Muscle layer of duodenum (tissue), 2 donors: ENCODE measurements at regions not wholly inside any gene's neighbourhood (a gene's known extent, or its start where the extent isn't known, plus 50 kb on each side); places are given as distances from the start of the nearest gene placed in this dataset.

Experiments
- H3K27ac ChIP-seq: one replicate; pipeline ENCODE4 v1.7.0; 2013; ENCODE audit warnings: mild to moderate bottlenecking, low read length
- H3K27me3 ChIP-seq: one replicate; pipeline ENCODE4 v1.7.0; 2013; ENCODE audit warnings: low read depth, mild to moderate bottlenecking, control low read depth, low read length
- H3K36me3 ChIP-seq, 2 donors: one replicate each; pipeline ENCODE4 v1.7.0; 2013; ENCODE audit warnings: low read length in 2 of 2, control low read depth in 1 of 2, mild to moderate bottlenecking in 1 of 2; ENCODE audit not compliant: insufficient read depth in 2 of 2, control insufficient read depth in 1 of 2
- H3K4me1 ChIP-seq, 2 donors: one replicate each; pipeline ENCODE4 v1.7.0; 2013; ENCODE audit warnings: low read length in 2 of 2, mild to moderate bottlenecking in 2 of 2, control low read depth in 1 of 2, moderate library complexity in 1 of 2; ENCODE audit not compliant: insufficient read depth in 2 of 2, control insufficient read depth in 1 of 2
- H3K4me3 ChIP-seq, 2 donors: one replicate each; pipeline ENCODE4 v1.7.0; 2013; ENCODE audit warnings: low read length in 2 of 2, low read depth in 1 of 2, mild to moderate bottlenecking in 1 of 2
- H3K9me3 ChIP-seq, 2 donors: one replicate each; pipeline ENCODE4 v1.7.0; 2013; ENCODE audit warnings: low read length in 2 of 2, control low read depth in 1 of 2, mild to moderate bottlenecking in 1 of 2; ENCODE audit not compliant: control insufficient read depth in 1 of 2
- donor health status: healthy.

DNA sequence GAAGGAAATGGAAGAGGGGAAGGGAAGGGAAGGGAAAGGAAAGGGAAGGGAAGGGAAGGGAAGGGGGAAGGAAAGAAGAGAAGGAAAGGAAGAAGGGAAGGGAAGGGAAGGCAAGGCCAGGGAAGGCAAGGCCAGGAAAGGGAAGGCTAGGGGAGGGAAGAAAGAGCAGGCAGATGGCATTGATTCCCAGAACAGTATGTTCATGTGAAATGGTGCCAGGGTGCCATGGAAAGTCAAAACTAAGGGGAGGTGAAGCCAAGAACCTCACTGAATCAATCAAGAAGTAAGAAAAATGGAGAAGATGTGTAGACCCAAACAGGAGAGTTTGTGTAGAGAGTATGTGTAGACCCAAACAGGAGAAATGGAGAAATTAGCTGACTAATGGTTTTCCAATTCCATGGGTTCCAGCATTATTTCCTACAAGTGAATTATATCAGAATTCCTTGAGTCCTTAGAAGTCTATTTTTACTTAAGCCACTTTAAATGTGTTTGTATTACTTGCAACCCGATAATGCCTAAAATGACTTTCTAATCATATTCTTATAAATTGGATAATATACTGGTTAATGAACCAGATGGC, 367.6 kb downstream of the TXNL1 start:
- H3K27me3 ChIP-seq, result no peaks in the 10 kb centered on the region
- no peak overlapping the region for H3K27ac ChIP-seq

DNA sequence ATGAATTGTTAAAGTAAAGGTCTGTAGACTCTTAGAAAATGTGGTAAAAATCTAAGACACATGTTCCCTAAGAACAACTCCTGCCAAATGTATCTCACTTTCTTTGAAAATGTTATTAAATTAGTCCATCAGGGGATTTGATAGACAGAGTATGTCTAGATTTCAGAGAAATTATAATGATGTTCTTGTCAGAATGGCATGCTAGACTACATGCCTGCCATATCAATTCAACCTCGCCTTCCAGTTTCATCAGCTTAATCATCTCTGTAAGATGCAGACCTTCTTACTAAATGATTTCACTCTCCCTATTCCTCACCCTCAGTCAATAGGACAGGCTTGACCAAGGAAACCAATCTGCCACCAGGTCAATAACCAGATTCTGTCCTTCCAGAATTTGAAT, 368.4 kb downstream of the TXNL1 start:
- Histone ChIP-seq H3K9me3 (no peaks in the 10 kb centered on the region), H3K27me3 (no peaks in the 10 kb centered on the region), H3K4me1 (no peaks in the 10 kb centered on the region), H3K36me3 (no peaks in the 10 kb centered on the region), H3K27ac (no peak overlapping the region), H3K4me3 (no peak overlapping the region)

More for the DNA sequence above, 367.6 kb downstream of the TXNL1 start:
- H3K9me3 ChIP-seq, result no peaks in the 10 kb centered on the region
- H3K4me3 ChIP-seq, result no peak overlapping the region
- no peaks in the 10 kb centered on the region for H3K4me1 ChIP-seq
- no peaks in the 10 kb centered on the region for H3K36me3 ChIP-seq

DNA sequence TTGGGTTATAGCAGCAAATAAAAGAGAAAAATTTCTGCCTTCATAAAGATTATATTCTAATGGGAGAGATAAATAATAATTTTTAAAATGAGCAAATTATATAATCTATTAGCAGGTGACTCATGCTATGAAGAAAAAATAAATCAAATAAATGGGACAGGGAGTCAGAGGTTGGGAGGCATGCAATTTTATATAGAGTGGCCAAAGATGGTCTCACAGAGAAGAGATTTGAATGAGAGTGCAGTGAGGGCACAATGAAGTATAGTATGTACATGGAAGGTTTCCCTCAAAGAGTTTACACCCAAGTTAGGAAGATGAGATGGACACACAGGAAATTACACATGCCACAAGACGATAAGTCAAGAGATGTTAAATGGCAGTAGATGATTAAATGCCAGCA, 369.4 kb downstream of the TXNL1 start:
- H3K9me3 ChIP-seq, result no peaks in the 10 kb centered on the region
- H3K36me3 ChIP-seq, result no peaks in the 10 kb centered on the region
- no peaks in the 10 kb centered on the region for H3K27me3 ChIP-seq
- H3K4me3 ChIP-seq, result no peak overlapping the region
- no peak overlapping the region for H3K27ac ChIP-seq
- H3K4me1 ChIP-seq, result no peaks in the 10 kb centered on the region

DNA sequence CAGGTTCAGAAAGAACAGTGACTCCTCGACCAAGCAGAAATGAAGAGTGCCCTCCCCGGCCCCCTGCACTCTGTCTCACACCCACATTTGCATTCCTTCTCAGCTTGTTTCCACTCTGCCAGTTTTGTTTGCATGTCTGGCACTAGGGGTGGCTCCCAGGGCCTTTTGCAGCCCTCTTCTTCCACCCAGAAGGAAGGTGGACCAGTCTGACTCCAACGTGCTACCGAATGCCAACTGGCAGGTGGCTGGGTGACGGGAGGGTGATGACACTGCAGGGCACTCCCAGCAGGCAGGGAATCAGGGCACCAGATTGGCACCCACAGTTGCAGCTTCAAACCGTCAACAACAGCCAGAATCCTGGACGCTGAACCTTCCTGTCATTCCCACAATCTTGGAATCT, 371.1 kb downstream of the TXNL1 start:
- Histone ChIP-seq H3K36me3 (no peaks in the 10 kb centered on the region), H3K27me3 (no peaks in the 10 kb centered on the region), H3K9me3 (no peaks in the 10 kb centered on the region), H3K4me3 (no peak overlapping the region), H3K27ac (no peak overlapping the region), H3K4me1 (no peaks in the 10 kb centered on the region)

DNA sequence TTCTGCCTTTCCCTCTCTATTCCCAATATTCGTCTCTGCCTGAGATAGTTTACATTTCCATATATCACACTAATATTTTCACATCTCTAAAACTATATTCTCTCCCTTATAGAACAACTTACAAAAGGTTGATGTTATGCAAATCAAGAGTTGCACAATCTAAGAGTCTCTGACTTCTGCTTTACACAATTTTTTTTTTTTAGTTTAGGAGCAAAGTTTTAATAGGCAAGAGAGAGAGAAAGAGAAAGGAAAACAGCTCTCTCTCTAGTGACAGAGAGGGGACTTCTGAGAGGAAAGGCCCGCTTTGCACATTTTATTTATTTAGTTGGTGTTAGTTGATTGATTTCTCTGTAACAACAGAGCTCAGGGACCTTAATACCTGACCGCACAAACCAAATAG, 380.2 kb downstream of the TXNL1 start:
- H3K27ac ChIP-seq, result no peak overlapping the region
- no peaks in the 10 kb centered on the region for H3K27me3 ChIP-seq
- no peaks in the 10 kb centered on the region for H3K9me3 ChIP-seq
- H3K4me3 ChIP-seq, result no peak overlapping the region
- H3K36me3 ChIP-seq, result no peaks in the 10 kb centered on the region
- no peaks in the 10 kb centered on the region for H3K4me1 ChIP-seq

DNA sequence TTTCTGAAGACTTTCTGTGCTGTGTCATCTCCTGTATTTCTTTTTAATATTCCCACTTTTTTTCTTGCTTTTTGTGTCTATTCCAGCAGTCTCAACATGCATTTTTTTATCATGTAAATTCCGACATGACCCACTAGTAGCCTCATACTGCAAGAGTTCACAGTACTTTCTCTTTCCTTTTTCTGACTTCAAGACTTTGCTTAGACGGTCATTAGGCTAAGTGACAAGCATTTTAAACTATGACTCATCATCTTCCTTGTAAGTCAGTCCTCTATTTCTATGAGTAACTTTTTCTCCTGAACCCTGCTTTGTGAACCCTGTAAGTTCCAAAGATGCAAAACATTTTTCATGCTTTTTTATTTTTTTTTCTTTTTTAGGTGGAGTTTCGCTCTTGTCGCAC, 381.2 kb downstream of the TXNL1 start:
- Histone ChIP-seq H3K4me1 (no peaks in the 10 kb centered on the region), H3K36me3 (no peaks in the 10 kb centered on the region), H3K27ac (no peak overlapping the region), H3K9me3 (no peaks in the 10 kb centered on the region), H3K27me3 (no peaks in the 10 kb centered on the region), H3K4me3 (no peak overlapping the region)

GRCh38 chr18:56256659-56257058, 381.7 kb downstream of the TXNL1 start:
- no peaks in the 10 kb centered on the region for H3K27me3 ChIP-seq
- no peaks in the 10 kb centered on the region for H3K36me3 ChIP-seq
- no peaks in the 10 kb centered on the region for H3K4me1 ChIP-seq
- H3K27ac ChIP-seq, result no peak overlapping the region
- no peak overlapping the region for H3K4me3 ChIP-seq
- H3K9me3 ChIP-seq, result no peaks in the 10 kb centered on the region

- Histone ChIP-seq H3K36me3 (no peaks in the 10 kb centered on the region), H3K4me1 (no peaks in the 10 kb centered on the region), H3K27me3 (no peaks in the 10 kb centered on the region), H3K27ac (no peak overlapping the region), H3K9me3 (no peaks in the 10 kb centered on the region), H3K4me3 (no peak overlapping the region)
Measured at GRCh38 chr18:56255381-56255780, 383.0 kb downstream of the TXNL1 start.

DNA sequence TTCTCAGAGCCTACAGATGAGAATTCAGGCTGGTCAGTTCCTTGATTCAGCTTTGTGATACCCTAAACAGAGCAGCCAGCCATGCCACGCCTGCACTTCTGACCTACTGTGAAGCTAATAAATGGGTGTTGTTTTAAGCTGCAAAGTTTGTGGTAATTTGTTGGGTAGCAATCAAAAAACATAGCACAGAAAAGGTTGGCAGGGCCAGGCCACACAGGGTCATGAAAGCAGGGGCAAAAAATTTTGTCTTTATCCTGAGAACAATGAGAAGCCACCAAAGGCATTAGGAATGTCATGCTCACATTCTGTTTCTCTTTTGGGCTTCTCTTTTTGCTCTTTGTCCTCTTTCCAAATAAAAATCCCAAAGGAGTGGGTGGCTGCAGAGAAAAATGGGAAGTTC, 385.9 kb downstream of the TXNL1 start:
- Histone ChIP-seq H3K36me3 (no peaks in the 10 kb centered on the region), H3K4me3 (no peak overlapping the region), H3K27me3 (no peaks in the 10 kb centered on the region), H3K9me3 (no peaks in the 10 kb centered on the region), H3K4me1 (no peaks in the 10 kb centered on the region), H3K27ac (no peak overlapping the region)

- Histone ChIP-seq H3K27me3 (no peaks in the 10 kb centered on the region), H3K36me3 (no peaks in the 10 kb centered on the region), H3K9me3 (no peaks in the 10 kb centered on the region), H3K27ac (no peak overlapping the region), H3K4me3 (no peak overlapping the region), H3K4me1 (peaks cover 0 to 5% of the 10 kb centered on the region in 2 donors)
Measured at GRCh38 chr18:56248610-56249235, 389.7 kb downstream of the TXNL1 start.

- H3K27me3 ChIP-seq, result no peaks in the 10 kb centered on the region
- H3K36me3 ChIP-seq, result no peaks in the 10 kb centered on the region
- no peak overlapping the region for H3K27ac ChIP-seq
- no peaks in the 10 kb centered on the region for H3K9me3 ChIP-seq
- H3K4me3 ChIP-seq, result no peak overlapping the region
- peaks cover 0 to 5% of the 10 kb centered on the region in 2 donors for H3K4me1 ChIP-seq
Measured at GRCh38 chr18:56246916-56247315, 391.5 kb downstream of the TXNL1 start.
